CD4-positive, alpha-beta T cell treated with Interleukin-2 at 100 ng/mL for 4 hours (primary cell): ENCODE measurements at regions not wholly inside any gene's neighbourhood (a gene's known extent, or its start where the extent isn't known, plus 50 kb on each side); places are given as distances from the start of the nearest gene placed in this dataset.

Experiments used
- DNase-seq: peaks from one replicate; pipeline ENCODE4 v3.0.0-alpha.2; 2020; ENCODE audit warnings: low spot score

DNA sequence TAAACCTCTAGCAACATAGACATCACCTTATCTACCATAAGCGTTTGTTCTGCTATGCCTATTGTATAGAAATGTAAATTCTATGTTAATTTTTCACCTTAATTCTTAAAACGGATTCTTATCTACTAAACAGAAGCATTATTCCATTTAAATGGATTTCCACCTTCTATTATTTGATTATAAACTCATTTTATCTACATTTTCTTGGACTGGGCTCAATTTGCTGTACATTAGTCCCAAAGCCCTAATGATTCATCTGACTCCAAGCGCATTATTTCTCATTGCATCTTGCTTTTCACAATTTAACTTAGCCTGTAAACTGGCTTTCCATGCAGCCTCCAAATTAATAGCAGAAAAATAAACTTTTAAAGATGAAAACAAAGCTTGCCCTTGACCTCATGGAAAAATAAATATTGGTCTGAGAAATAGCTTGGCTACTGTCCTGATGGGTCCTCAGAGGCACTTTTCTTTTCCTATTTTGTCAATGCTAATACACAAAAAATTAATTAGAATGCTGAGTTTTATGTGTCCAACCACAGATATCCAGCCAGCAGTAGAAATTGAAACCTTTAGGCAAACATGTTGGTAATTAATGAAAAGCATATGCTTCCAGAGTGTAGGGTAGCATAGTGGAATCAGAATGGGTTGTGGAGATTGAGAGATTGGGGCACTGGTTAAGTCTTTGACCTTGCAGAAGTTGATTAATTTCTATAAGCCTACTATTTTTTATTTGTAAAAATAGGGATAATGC, 81.4 kb upstream of the CFAP20DC start:
- DNase-seq: no peak

GRCh38 chr3:59128685-59129084, 78.9 kb upstream of the CFAP20DC start:
- no peak for DNase-seq

DNA sequence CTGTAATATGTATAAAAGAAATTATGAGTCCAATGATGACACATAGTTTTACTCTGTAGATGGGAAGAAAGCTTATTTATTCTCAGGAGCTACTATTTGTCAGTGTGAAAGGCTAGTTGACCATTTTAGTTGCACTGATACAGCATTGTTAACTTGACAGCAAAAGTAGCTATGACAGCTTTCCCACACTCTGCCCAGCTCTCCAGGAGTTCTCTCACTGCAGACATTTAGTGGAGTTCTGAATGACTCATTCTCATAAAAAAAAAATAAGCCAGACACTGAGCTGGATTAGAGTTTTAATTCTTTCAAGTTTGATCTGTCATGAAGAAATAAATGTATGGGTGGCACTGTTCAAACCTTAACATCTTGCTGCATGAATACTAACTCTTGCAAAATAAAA, 77.2 kb upstream of the CFAP20DC start:
- DNase-seq: no peak

DNA sequence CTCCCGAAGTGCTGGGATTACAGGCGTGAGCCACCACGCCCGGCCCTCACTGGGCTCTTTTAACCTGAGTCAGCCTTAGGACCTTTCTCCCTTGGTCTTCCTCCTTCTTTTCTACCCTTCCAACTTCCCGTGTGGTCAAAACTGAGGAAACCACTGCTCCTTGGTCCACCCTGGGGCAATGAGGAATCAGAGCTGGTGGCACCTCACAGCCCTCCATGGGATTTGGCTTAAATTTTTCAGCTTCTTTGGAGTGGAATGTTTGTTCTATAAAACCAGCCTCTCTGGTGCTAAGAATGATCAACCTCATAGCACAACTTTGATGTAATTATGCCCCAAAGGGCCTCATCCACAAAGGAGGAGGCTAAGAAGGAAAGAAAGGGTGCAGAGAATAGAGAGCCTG, 76.6 kb upstream of the CFAP20DC start:
- DNase-seq: no peak

GRCh38 chr3:59121346-59122144, 71.7 kb upstream of the CFAP20DC start:
- DNase-seq: no peak

DNA sequence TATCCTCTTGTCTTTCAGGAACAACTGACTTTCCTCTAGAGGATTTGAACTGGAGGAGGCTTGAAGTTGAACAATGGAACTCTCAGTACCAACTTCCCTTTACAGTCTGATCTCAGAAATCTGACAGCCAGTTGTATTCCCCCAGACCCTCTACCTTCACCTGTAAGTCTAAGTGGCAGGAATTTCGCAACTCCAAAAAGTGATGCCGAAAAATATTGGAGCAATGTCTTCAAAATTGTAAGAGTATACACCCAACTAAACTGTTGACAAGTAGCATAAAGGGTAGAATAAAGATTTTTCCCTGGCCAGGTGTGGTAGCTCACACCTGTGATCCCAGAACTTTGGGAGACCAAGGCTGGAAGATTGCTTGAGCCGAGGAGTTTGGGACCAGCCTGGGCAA, 69.1 kb upstream of the CFAP20DC start:
- no peak for DNase-seq

- no peak for DNase-seq
These were observed 67.6 kb upstream of the CFAP20DC start for GRCh38 chr3:59117396-59117795.

GRCh38 chr3:59116233-59116537, 66.4 kb upstream of the CFAP20DC start:
- DNase-seq: no peak

GRCh38 chr3:59115364-59116232, 65.8 kb upstream of the CFAP20DC start:
- DNase-seq: no peak

DNA sequence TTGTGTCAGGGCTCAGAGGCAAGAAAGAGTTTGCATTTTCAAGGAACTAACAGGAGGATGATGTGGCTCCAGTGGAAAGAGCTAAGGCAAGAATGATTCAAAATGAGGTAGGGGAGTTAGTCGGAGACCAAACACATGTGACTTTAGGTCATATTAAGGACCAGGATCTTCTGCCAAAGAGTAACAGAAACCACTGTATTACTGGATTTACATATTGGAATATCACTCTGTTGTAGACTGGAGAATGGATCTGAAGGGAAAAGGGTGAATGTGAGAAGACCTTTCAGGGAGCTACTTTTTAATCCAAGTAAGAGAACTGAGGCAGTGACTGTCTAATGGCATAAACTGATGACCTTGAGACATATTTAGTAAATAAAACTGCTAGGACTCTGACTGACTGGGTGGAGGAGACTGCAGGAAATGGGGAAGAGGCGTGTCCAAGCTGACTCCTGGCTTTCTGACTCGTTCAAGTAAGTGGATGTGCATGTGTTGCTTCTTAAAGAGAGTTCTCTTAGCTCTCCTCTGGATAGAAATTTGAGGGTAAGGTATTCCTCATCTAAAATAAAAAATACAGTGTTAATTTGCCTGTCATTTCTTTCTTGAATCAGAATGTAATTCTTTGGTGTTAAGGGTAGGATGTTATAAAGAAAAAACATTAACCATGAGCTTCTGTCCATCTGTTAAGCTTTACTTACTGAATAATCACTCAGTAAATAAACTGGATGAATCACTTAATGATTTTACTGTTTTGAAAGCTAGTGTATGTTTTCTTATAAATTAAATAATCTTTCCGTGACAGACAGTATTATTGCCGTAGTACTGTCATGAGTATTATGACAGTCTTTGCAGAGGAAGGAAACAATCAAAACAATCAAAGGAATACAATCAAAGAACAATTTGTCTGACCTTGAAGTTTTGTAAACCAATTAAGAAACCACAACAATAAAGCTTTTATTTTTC, 58.3 kb upstream of the CFAP20DC start:
- no peak for DNase-seq

GRCh38 chr3:59106085-59106648, 56.3 kb upstream of the CFAP20DC start:
- DNase-seq: no peak

DNA sequence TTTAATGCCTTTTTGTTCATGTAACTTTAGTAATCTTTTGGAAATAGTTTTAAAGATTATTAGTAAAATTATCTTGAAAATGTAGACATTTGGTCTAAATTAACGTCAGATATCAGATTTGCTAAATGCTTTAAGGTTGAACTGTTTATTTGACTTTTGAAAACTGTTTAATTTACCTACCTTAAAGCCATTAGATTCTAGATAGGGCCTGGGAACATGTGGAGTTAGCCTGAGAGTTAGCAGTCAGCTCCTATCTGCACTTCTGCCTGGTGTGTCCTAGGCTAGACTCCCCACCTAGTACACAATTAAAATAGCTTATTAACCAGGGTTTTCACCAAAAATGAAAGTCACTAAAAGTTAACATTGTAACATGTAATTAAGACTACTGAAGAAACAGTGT, 53.7 kb upstream of the CFAP20DC start:
- no peak for DNase-seq

GRCh38 chr3:59101231-59101736, 51.5 kb upstream of the CFAP20DC start:
- DNase-seq: no peak
